SU-DHL-6 (cell line): ENCODE measurements at regions not wholly inside any gene's neighbourhood (a gene's known extent, or its start where the extent isn't known, plus 50 kb on each side); places are given as distances from the start of the nearest gene placed in this dataset.

ENCODE experiments used
- H2AFZ ChIP-seq: fragments of 200-600 bp; sonication (generic); 2 replicates; pipeline ENCODE4 v1.6.1; 2014; ENCODE audit warnings: low read depth, mild to moderate bottlenecking, moderate library complexity, mixed read lengths, antibody characterized with exemption, low read length; ENCODE audit not compliant: severe bottlenecking
- H3F3A ChIP-seq: fragments of 200-600 bp; shearing (Covaris generic); 2 replicates; pipeline ENCODE4 v1.6.0; 2016; ENCODE audit warnings: antibody characterized with exemption, mild to moderate bottlenecking; ENCODE audit not compliant: insufficient read depth
- H3K27ac ChIP-seq: fragments of 200-600 bp; sonication (generic); 2 replicates; pipeline ENCODE4 v1.5.1; 2016; ENCODE audit warnings: low read depth, mild to moderate bottlenecking, low read length, moderate library complexity, mixed read lengths
- H3K27me3 ChIP-seq: fragments of 200-600 bp; sonication (generic), shearing (Covaris generic); 2 replicates; pipeline ENCODE4 v1.6.0; 2014; ENCODE audit warnings: mild to moderate bottlenecking, low read length
- H3K36me3 ChIP-seq: fragments of 200-600 bp; sonication (generic); 2 replicates; pipeline ENCODE4 v1.6.1; 2014; ENCODE audit warnings: mild to moderate bottlenecking, low read length, mixed read lengths
- H3K4me2 ChIP-seq: fragments of 300-600, 200-600 bp; shearing (Covaris generic), sonication (generic); 2 replicates; pipeline ENCODE4 v1.6.0; 2014; ENCODE audit warnings: low read length, low read depth, mild to moderate bottlenecking; ENCODE audit not compliant: poor library complexity, severe bottlenecking
- H3K4me3 ChIP-seq: fragments of 200-600 bp; sonication (generic); 2 replicates; pipeline ENCODE4 v1.5.1; 2014; ENCODE audit warnings: antibody characterized with exemption, low read length, mild to moderate bottlenecking, mixed read lengths; ENCODE audit not compliant: insufficient read depth, poor library complexity, severe bottlenecking
- H3K79me2 ChIP-seq: fragments of 200-600 bp; sonication (generic); 2 replicates; pipeline ENCODE4 v1.6.1; 2014; ENCODE audit warnings: mild to moderate bottlenecking, low read length, moderate library complexity; ENCODE audit not compliant: insufficient read depth
- H3K9ac ChIP-seq: fragments of 200-600 bp; sonication (generic); 2 replicates; pipeline ENCODE4 v1.7.0; 2014; ENCODE audit warnings: mild to moderate bottlenecking, low read length
- H3K9me2 ChIP-seq: fragments of 200-600 bp; sonication (generic); replicated peaks from 2 replicates; pipeline ENCODE4 v1.6.1; 2014; ENCODE audit warnings: low read length; ENCODE audit not compliant: insufficient read depth
- H3K9me3 ChIP-seq: fragments of 200-600 bp; sonication (generic); 2 replicates; pipeline ENCODE4 v1.6.1; 2014; ENCODE audit warnings: low read length, mixed read lengths; ENCODE audit not compliant: insufficient read depth
- H4K20me1 ChIP-seq: fragments of 200-600 bp; sonication (generic); 2 replicates; pipeline ENCODE4 v1.6.1; 2014; ENCODE audit warnings: low read depth, mild to moderate bottlenecking, antibody characterized with exemption, low read length, moderate library complexity, mixed read lengths
- EZH2phosphoT487 ChIP-seq: fragments of 200-600 bp; sonication (generic), shearing (Covaris generic); conservative IDR thresholded peaks from 2 replicates; pipeline ENCODE4 v1.6.1; 2018; ENCODE audit warnings: mild to moderate bottlenecking, antibody characterized with exemption, low read length, moderate library complexity, mixed read lengths
- TF ChIP-seq, protein P1 (sequence below): fragments of 200-600 bp; sonication (generic); IDR thresholded peaks from one replicate; pipeline ENCODE4 v1.5.1; 2017; ENCODE audit warnings: antibody characterized with exemption, mild to moderate bottlenecking, low read length, moderate library complexity; ENCODE audit not compliant: insufficient read depth, poor library complexity, severe bottlenecking

DNA sequence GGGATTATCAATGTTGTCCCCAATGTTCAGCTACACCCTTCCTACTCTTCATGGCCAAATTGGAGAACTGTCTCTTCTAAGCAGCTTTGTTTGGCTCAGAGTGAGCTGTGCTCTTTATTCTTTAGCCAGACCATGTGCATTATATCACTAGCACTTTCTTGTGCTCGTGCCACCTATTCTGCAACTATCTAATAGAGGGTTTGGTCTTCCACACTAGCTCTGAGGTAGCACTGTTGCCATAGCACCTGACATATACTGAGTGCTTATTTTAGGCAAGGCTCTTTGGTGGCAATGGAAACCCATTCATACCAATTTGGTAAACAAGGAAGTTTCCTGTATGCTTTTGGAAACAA lies 394.3 kb upstream of the C2CD4B start:
- no peak overlapping the region for H3K27ac ChIP-seq
- no peak overlapping the region for H3K4me2 ChIP-seq
- no peaks in the 10 kb centered on the region for H3K9me2 ChIP-seq
- H4K20me1 ChIP-seq = no peaks in the 10 kb centered on the region
- no peak overlapping the region for H3K4me3 ChIP-seq
- H3K36me3 ChIP-seq = no peaks in the 10 kb centered on the region
- no peaks in the 10 kb centered on the region for H3K27me3 ChIP-seq
- no peak overlapping the region for H2AFZ ChIP-seq
- no peaks in the 10 kb centered on the region for H3K79me2 ChIP-seq
- TF ChIP-seq, protein P1, sequence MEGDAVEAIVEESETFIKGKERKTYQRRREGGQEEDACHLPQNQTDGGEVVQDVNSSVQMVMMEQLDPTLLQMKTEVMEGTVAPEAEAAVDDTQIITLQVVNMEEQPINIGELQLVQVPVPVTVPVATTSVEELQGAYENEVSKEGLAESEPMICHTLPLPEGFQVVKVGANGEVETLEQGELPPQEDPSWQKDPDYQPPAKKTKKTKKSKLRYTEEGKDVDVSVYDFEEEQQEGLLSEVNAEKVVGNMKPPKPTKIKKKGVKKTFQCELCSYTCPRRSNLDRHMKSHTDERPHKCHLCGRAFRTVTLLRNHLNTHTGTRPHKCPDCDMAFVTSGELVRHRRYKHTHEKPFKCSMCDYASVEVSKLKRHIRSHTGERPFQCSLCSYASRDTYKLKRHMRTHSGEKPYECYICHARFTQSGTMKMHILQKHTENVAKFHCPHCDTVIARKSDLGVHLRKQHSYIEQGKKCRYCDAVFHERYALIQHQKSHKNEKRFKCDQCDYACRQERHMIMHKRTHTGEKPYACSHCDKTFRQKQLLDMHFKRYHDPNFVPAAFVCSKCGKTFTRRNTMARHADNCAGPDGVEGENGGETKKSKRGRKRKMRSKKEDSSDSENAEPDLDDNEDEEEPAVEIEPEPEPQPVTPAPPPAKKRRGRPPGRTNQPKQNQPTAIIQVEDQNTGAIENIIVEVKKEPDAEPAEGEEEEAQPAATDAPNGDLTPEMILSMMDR = no peak
- TF ChIP-seq EZH2phosphoT487 = no peak
- no peaks in the 10 kb centered on the region for H3K9me3 ChIP-seq
- no peaks in the 10 kb centered on the region for H3F3A ChIP-seq
- no peak overlapping the region for H3K9ac ChIP-seq

DNA sequence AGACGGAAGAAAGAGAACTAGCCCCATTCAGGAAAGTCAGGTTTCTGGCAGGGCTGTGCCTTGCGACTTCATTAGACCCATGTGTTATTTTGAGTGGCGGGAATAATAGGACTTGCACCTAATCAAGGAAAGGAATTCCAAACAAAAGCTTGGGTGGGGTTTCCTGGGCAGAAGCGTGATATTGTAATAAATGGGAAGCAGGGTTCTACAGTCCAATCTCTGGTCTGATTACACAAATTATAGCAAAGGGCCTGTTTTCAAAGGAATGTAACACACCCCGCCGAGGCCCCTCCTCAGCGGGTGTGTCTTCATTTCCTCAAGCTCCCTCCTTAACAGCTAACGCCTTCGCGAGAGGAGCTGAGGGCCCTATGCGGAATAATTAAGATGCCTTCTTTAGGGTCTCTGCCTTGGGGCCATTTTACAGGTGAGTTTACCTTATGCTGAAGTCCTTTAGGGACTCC lies 396.0 kb upstream of the C2CD4B start:
- H3F3A ChIP-seq = no peaks in the 10 kb centered on the region
- H3K27ac ChIP-seq = no peak overlapping the region
- no peaks in the 10 kb centered on the region for H3K79me2 ChIP-seq
- no peak overlapping the region for H2AFZ ChIP-seq
- no peak overlapping the region for H3K4me2 ChIP-seq
- H3K9me3 ChIP-seq = no peaks in the 10 kb centered on the region
- no peaks in the 10 kb centered on the region for H3K27me3 ChIP-seq
- no peaks in the 10 kb centered on the region for H3K36me3 ChIP-seq
- H3K9ac ChIP-seq = no peak overlapping the region
- no peak overlapping the region for H3K4me3 ChIP-seq
- TF ChIP-seq EZH2phosphoT487 = no peak
- TF ChIP-seq, protein P1 = no peak
- no peaks in the 10 kb centered on the region for H4K20me1 ChIP-seq
- H3K9me2 ChIP-seq = no peaks in the 10 kb centered on the region

DNA sequence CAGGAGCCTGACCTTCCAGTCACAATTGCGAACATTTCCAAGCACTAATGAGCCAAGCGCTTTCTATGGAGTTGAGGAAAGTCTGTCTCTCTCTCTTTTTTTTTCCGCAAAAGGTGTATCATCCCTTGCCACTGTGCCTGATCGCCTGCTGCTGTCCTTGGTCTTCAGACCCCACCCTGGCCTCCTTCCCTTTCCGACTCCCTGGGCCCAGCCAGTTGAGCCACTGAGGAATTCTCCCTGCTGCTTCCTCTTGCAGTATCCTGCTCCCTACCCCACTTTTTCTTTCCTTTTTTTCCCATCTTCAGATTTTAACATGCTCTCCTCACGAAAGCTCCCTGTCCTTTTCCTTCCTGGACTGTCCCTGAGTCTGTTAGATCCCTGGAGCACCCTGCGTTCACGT lies 396.5 kb upstream of the C2CD4B start:
- H3K9me3 ChIP-seq = no peaks in the 10 kb centered on the region
- no peaks in the 10 kb centered on the region for H3K27me3 ChIP-seq
- TF ChIP-seq EZH2phosphoT487 = no peak
- TF ChIP-seq, protein P1 = no peak
- no peak overlapping the region for H3K4me3 ChIP-seq
- no peaks in the 10 kb centered on the region for H3K9me2 ChIP-seq
- H3F3A ChIP-seq = no peaks in the 10 kb centered on the region
- H3K79me2 ChIP-seq = no peaks in the 10 kb centered on the region
- no peak overlapping the region for H2AFZ ChIP-seq
- no peaks in the 10 kb centered on the region for H3K36me3 ChIP-seq
- H3K27ac ChIP-seq = no peak overlapping the region
- H3K9ac ChIP-seq = no peak overlapping the region
- no peaks in the 10 kb centered on the region for H4K20me1 ChIP-seq
- H3K4me2 ChIP-seq = no peak overlapping the region
